Midbrain (tissue), 1 donor: ENCODE measurements at regions not wholly inside any gene's neighbourhood (a gene's known extent, or its start where the extent isn't known, plus 50 kb on each side); places are given as distances from the start of the nearest gene placed in this dataset.

Experiments
- DNase-seq: peaks from one replicate; lab custom pipeline; 2025; lab: John Stamatoyannopoulos, UW

DNA sequence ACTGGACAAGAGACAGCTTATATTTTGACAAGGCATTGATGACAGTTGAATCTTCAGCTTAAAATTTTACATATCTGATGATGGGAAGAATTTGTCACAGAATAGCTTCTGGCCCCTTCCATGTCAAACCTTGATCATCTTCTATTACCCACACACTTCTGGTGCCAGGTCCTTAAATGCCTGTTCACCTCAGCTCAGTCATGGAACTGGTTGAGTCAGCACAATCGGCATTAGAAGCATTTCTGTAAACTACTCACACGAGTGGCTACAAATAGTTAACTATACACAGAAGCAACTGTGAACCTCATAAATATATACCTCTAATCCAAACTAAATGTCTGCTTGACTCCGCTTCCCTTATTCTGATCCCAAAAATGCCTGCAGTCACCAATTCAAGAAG, 161.2 kb downstream of the FOXO1 start:
- no peak for DNase-seq
